ENCODE measurements at regions not wholly inside any gene's neighbourhood (a gene's known extent, or its start where the extent isn't known, plus 50 kb on each side); places are given as distances from the start of the nearest gene placed in this dataset.

DNA sequence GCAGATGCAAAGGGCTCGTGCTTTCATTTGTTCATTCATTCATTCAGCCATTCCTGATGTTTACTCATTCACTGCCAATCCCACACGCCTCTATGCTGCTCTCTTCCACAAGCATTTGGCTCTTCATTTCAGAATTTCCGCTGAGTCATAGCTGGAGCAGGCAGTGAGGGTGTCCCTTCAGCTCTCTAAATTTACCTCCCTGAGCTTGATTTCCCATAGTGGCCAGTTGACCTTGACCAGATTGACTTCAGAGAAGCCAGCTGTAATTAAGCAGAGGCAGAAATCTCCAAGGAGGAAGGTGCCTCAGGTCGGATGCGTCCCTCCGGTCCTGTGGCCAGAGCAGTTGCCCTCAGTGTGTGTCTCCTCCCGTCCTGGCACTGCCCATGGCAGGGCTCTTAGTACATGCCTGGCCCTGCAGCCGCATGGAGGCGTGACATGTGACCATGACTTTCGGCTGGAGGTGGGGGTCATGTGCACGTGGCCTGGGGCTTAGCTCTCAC is 267.2 kb upstream of the ECI2 start:
- no peak for DNase-seq

DNA sequence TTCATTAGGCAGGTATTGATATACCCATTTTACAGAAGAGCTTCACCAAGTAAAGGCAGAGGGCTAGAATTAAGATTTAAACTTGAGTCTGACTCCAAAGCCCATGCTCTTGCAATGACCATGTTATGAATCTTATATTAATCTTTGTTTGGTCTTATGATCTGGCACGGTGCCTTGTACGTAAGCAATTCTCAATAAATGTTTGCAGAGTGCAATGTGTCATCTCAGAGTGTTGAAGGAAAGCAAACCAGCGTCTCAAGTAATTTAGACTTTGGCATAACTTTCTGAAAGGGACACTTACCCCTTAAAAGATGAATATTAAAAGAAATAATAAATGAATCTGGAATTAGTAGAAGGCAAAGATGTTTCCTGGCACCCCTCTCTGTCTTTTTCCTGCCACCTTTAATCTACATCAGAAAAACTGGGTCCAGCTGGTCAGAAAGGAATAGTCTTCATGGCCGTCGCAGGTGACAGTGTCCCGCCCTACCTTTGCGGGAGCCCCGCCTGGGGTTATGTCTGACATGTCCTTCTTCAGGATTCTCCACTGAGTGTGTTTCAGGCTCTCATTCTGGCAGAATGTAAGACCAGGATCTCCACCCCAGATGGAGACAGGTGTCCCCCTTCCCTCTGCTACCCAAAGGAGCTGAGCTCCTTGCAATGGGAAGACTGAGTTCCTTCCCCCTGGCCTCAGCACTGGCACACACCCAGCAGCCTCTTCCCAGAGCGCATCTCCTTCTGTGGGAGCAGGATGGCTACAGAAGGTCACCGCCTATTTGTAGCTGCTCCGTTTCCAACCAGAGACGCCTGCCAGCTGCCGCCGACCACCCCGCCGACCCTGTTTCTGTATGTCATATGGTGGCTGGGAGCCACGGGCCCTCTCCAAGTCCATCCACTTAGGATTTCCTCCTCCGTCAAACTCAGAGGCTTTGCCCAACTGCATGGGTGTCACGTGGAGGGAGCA is 266.3 kb upstream of the ECI2 start:
- no peak for DNase-seq

DNA sequence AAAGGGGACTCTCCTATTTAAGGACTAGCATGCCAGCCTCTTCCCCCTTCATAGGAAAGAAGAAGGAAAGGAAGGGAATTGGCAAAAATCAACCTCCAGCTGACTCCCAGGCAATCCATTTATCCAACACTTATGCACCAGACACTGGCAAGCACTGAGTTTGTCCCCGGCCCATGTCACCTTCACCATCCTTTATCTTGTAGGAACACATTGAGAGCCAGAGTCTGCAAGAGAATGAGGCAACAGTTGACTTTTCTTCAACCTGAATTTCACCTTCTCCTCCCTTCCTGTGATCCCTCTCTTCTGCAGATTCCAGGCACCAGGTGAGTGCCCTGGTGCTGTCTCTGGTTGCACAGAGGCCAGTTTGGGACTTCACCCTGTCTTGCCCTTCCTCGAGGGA is 264.3 kb upstream of the ECI2 start:
- no peak for DNase-seq

DNA sequence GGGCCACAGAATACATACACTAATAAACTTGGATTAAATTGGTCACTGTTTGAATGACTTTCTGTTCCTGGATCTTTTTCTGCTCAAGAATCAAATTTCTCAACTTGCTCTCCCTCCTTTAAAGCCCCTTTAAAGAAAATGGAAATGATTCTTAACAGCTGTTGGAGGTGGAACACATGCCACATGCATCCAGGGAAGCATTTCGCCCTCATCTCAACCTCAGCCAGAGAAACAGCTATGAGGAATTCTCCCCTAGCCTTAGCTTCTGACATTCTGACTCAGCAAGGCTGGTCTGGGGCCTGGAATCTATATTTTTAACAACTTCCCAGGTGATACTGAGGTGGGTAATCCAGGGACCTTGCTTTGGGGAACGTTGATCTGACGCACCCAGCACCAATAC is 263.4 kb upstream of the ECI2 start:
- DNase-seq = no peak

DNA sequence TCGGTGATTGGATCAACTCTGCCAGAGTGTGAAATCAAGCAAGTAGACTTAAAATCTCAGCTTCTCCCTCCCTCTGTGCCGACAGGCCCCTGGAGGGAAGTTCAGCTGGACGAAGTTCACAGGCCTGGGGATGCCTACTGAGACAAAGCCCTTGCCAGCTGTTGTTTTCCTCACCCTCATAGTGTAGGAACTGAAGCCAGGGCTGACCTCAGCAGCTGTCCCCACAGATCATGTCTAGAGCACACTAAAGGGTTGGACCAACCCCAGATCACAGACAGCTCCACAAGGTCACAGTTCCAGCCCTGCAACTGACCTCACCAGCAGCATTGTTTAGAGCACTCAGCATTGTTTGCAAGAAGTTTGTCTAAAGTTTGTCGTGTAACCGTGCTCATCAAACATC is 261.9 kb upstream of the ECI2 start:
- no peak for DNase-seq

DNA sequence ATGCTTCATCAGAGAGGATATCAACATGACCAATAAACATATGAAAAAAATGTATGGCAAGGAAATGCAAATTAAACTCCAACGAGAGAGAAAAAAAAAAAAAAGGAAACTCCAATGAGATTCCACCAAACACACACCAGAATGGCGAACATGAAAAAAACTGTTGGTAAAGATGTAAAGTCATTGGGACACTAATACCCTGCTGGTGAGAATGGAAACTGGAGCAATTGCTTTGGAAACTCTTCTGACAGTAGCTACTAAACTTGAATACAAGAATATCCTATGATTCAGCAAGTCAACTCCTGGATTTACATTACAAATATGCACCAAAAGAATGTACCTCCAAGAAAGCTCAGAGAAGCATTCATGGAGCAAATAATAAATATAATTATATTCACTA is 260.7 kb upstream of the ECI2 start:
- DNase-seq = no peak

DNA sequence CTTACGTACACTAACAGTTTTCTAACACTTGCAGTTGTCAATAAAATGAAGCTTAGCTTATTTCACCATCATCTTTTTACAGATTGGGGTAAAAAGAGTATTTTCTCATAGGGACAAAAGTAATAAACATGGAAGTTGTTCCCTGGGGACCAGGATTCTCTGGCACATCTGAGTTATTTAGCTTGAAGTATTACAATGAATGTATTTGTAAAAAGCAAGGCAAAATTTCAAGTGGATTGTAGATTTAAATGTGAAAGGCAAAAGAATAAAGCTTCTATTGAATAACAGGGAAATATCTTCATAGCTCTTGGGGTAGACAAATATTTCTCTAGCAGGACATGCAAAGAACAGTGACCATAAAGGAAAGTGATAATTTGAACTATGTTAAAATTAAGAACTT is 260.0 kb upstream of the ECI2 start:
- DNase-seq = no peak

DNA sequence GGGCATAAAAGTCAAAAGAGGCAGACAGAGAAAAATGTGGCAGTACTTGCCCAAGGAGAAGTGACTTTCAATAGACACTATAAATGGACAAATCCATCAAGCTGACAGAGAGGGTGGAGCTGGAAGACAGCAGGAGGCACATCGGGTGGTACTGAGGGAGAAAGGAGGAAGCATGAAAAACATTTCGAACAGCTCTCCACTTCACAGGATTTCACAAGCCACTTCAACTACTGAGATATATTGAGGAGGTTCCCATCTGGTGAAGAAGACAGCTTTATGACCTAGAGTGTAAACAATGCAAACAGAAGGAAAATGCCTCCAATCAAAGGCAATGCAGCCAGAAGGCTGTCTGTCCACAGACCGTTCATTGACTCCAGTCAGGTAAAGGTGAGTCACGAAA is 259.4 kb upstream of the ECI2 start:
- no peak for DNase-seq

DNA sequence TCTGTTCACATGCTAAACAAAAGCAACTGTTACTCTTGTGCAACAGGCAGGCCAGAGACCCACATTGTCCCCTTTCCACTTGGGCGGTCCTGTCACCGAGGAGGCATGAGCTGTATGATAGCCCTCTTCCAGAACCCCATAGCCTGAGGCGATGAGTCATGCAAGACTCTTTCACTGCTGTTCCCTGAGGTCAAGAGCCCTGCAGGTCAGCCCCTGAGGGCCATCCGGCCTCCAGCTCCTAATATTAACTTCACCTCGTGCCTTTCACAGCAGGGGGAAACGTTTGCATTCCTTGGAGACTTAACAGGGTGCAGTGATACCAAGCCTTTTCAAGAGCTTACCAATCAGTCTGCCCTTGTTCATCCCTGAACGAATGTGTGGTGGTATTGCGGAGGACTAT is 253.3 kb upstream of the ECI2 start:
- DNase-seq = no peak

DNA sequence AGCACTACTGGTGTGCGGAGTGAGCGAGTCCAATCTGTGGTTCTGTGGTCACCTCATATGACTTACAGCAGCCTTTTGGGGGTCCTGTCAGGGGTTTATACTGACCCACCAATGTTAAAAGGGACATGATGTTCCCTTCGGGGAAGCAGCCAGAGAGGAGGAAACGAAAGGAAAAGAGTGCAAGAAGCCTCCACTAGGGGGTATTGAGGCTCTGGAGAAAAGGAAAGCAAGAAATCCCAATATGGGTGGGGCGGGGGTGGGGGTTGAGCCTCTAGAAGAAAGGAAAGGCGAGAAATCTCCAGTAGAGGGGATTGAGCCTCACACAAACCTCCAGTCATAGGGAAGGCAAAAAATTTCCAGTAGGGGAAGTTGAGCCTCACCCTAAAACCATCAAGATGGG is 249.3 kb upstream of the ECI2 start:
- DNase-seq = no peak

DNA sequence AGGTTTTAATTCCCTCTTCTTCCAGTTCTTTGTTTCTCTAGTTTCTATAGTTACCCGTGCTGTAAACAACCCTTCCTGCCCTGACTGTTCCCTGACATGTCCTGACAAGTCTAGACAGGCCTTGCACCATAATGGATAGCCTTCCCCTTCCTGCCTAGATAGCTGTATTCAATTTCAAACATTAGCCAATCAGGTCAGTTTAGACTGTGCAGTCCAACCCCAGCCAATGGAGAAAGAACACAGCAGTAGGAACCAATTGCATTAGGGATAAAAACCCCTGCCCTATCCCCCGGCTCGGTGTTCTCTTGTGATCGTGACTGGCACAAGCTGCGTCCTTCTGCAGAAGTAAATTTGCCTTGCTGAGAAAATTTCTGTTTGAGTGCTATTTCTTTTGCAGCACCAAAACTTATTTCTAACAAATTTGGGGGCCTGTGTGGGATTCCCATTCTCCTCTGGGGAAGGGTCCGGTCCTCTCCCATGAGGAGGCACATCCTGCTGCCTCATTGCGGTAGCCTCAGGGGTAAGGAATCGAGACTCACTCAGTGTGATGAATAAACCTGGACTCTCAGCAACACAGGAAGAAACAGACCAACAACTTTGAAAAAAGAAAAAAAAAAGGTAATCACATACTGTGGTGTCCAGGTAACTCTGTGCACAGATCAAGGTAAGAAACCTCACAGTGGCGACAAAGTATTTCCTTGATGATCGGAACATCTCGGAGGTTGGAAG is 248.7 kb upstream of the ECI2 start:
- DNase-seq = no peak

DNA sequence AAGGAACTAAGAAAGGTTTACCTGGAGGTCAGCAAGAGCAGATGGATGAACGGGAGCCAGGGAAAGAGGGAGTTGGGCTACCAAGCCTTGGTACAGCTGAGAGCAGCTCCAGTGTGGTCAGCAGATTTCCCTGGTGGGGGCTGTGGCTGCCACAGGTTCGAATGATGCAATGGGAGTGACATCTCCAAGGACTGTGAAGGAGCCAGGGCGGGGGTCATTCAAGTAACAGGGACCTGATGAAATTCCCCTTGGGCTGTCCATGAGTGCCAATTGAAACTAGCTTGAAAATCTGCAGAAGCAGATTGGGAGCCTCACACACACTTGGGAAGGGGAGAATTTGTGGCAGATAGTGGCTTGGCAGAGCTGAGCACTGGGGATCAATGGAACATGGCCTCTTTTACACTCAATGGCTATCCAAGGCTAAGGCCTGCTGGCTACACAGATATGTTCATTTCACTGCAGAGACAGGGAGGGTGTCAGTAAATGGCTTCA is 247.0 kb upstream of the ECI2 start:
- DNase-seq = no peak

DNA sequence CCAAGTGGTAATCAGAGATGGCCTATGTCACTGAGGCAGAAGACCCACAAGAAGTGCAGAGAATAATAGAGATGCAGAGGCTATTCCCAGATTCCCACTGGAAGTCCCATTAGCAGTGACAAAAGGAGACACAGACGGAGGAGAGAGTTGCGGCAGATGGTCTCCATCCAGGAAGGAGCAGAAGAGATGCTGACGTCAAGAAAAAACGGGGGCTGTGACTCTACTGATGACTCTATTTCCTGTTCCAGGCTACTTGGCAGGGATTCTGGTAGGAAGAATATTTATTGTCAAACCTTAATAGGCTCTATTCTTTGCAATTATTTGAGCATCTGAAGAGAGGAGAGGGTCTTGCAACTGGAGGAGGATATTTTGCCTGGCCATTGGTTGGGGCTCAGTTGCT is 246.0 kb upstream of the ECI2 start:
- DNase-seq = no peak

DNA sequence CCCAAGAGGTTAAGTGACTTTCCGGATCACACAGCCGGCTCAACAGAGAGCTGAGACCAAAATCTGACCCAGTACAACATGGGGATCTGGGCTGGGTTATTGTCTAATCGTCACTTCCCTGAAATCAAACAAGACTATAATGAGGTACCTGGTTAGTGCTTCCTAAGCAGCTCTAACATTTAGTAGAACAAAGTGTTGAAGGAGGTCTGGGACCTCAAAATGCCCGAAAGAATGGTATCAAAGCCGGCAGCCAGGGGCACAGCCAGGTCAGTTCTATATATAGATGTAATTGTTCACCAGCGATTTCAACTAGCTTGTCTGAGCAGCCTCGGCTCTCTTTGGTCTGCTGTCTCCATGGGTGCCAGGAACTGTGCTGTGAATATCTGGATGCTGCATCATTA is 245.5 kb upstream of the ECI2 start:
- no peak for DNase-seq

DNA sequence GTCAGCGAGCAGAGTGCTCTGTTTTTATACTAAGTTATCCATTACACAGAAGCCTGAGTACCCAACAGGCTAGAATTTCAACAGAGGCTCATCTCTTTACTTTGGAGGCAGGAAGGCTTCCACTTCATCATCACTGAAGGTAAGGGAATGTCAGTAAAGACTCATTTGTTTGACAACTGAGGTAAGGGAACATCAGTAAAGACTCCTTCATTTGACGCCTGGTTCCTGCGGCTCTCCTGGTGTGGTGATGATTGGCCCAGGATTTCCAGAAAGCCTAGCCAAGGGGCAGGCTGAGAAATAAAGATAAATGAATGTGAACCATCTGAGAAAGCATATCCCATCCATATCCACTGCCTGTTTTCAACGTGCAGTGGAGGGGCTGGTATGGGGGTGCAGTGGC is 244.6 kb upstream of the ECI2 start:
- DNase-seq = no peak

DNA sequence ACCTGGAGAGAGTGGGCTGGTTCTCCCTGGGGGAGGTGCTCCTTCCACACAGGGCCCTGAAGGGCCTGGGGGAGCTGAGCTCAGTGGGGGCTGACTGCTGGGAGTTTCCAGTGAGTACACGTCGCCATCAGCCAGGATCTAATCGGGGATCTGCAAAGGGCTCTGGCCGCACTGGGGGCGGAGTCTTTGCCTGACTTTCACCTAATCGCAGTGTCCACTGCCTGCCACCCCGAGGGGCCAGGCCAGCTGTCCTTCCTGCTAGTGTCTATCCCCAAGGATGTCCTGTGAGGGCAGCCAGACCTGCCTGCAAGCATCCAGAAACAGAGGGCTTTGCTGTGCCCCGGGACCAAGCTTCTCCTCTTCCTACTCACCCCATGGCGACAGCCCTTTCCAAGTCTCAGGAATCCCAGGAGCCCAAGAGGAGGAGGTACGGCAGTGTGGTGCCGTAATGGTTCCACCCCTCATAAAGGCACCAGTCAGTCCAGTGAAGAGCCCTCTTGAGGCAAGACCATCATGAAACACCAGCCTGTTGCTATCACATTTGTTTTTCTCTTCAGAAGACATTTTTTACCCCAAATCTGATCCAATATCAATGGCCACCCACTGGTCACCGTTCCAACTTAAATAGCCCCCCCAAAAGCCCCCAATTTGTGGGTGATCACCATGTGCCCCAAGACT is 243.1 kb upstream of the ECI2 start:
- no peak for DNase-seq

DNA sequence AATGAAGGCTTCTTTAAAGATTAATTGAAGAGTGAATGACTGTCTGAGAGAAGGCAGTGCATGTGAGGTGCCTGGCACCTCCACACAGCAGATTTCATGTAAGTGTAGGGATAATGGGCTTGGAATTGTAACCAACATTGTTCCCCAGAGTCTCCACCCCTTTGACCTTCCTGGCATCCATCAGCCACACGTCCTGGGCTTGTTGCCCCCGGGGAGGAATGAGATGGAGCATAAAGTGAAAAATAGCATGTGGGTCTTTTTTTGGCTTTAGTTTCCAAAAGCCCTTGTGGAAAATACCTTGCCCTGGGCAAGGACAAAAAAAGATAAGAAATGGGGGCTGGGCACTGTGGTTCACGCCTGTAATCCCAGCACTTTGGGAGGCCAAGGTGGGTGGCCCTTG is 242.2 kb upstream of the ECI2 start:
- DNase-seq = no peak

DNA sequence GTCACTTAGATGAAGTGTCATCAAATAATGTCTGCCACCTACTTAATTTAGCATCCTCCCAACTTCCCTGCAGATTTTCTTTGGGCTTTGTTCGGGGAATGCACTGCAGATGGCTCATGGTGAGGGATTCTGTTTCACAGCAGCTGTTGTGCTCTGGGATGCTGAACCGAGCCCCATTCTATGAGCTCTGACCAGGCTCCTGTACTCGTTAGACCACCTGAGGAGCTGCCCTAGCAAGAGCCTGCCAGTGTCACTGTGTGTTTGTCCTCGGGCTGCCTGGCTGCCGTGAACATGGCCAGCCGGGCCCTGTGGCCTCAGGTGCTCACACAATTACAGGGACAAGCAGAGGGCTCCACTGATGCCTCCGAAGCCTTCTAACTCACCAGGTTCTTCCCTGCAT is 238.8 kb upstream of the ECI2 start:
- no peak for DNase-seq

DNA sequence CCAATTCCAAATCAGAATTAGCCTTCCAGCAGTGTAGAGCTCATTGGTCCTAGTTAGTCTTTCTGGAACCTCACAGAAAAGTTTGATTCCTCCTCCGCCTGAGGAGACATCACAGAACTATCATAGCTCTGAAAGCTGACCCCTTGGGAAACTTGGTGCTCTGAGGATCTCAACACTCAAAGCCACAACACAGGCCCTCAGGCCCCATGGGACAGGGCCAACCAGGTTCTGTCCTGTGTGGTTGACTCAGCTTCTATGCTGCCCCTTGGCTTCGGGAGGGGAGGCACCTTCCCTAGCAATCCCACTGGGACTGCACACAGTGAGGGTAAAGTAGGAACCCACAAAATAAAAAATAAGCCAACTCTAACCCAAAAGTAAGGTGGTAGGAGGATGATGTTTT is 237.5 kb upstream of the ECI2 start:
- no peak for DNase-seq

DNA sequence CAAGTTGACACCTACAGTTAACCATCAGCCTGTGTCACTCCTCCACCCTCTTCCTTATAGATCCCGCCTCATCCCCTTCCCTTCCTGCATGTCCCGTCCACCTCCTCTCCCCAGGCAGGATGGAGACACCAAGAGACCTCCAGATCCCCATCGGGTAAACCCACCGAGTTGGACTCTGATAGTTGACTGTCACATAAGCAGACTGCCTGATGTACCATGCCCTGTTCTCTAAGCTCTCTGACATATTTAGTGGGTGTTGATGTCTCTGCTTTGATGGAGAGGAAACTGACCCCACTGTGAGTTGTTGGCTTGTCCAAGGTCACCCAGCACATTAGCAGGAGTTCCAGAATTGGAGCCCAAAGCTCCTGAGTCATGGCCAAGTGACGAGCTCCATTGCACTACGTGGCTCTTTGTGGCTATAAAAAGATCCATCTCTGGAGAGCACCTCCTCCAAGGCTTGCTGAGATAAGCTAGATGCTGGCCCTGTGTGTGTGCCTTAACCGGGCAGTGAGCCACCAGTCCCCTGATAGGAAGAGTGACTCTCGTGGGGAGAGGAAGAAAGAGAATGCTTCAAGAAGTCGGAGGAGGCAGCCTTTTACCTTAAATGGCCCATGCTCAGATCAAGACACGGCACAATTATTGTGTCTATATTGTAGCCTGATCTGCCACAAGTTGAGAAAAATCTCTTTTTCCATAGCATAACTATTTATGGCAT is 236.0 kb upstream of the ECI2 start:
- DNase-seq = no peak

DNA sequence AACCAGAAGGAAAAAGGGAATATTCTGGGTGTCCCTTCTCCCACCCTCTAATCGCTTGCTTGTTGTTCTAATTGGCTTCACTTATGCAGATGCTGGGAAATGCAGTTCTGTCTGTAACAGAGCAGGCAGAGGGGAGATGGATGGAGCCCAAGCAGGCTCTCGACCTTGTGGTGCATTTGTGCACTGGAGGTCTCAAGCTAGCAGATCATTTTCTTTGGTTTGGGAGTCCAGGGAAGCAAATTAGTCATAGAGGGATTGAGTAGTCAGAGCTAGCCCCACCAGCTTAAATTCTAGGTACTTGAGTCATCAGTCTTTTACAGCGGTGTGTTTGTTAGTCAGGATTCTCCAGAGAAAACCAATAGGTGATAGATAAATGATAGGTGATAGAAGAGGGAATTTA is 234.7 kb upstream of the ECI2 start:
- no peak for DNase-seq

DNA sequence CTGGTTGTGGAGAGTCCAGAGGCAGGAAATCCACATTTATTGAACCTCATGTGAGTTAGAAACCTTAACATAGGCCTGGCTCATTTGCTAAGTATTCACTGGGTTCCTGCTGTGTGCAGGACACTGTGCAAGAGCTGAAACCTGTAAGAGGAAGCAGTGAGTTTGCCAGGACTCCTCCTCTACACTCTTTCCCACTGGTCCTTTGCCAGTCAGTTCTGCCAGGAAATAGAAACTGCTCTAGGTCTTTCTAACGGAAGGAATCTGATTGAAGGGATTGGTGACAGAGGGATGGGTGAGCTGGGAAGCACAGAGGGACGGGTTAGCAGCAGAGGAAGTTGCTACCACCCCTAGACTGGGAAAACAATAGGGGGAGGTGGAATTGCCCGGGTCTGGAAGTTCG is 234.2 kb upstream of the ECI2 start:
- no peak for DNase-seq

DNA sequence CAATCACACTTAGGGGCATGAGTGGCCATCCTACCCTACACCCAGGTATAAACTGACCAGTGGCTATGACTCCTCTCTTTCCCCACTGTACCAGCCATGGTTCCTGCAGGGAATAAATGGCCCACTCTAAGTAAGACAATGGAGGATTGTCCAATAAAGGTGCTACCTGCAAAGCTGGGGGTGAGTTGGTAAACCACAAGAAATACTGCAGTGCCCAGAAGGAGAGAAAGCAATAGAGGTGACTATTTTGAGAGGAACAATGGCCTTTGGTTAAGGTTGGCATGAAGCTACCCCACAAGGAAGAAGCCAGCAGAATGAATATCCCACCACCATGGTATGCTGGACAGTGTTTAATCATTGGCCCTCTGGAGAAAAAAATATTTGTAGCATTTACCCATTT is 233.3 kb upstream of the ECI2 start:
- no peak for DNase-seq

All from CD4-positive, alpha-beta T cell treated with Interleukin-12 subunit alpha and Interleukin-12 subunit beta, for 1 hour (primary cell).